Brain microvascular endothelial cell (primary cell): ENCODE measurements at regions not wholly inside any gene's neighbourhood (a gene's known extent, or its start where the extent isn't known, plus 50 kb on each side); places are given as distances from the start of the nearest gene placed in this dataset.

Experiments
- DNase-seq: peaks from one replicate; pipeline ENCODE4 v3.0.0-alpha.2; 2020
- H3K27ac ChIP-seq: fragments of 250-450 bp; sonication (Bioruptor Pico); 2 replicates; pipeline ENCODE4 v1.5.1; 2020; ENCODE audit warnings: mild to moderate bottlenecking, moderate library complexity
- H3K27me3 ChIP-seq: fragments of 250-450 bp; sonication (Bioruptor Pico); replicated peaks from 2 replicates; pipeline ENCODE4 v1.5.1; 2020; ENCODE audit warnings: mild to moderate bottlenecking
- H3K36me3 ChIP-seq: fragments of 250-450 bp; sonication (Bioruptor Pico); replicated peaks from 2 replicates; pipeline ENCODE4 v1.5.1; 2020; ENCODE audit warnings: mild to moderate bottlenecking
- H3K4me3 ChIP-seq: 2 replicates; pipeline ENCODE4 v1.5.1; 2011; ENCODE audit warnings: low read depth, mild to moderate bottlenecking, control low read depth, low read length, moderate library complexity
- CTCF ChIP-seq: IDR thresholded peaks from 2 replicates; pipeline ENCODE4 v1.5.1; 2011; ENCODE audit warnings: low read depth, mild to moderate bottlenecking, moderate library complexity, low read length, control low read depth, inconsistent platforms; ENCODE audit errors: missing control alignments
- in situ Hi-C: cut with HindIII; loops from 2 replicates; pipeline ENCODE4 v1.10.0; 2017; ENCODE audit warnings: low sequenced_read_pairs, low pct_ligation_motif_present

GRCh38 chr2:471560-471959 is 183.7 kb upstream of the ALKAL2 start:
- Histone ChIP-seq H3K27me3 (peaks cover 10% of the 10 kb centered on the region), H3K36me3 (no peaks in the 10 kb centered on the region), H3K4me3 (no peak overlapping the region), H3K27ac (no peak overlapping the region)
- in situ Hi-C loops, result no loop called here
- DNase-seq, result no peak
- TF ChIP-seq CTCF, result no peak

- peaks cover 10% of the 10 kb centered on the region for H3K27me3 ChIP-seq
- H3K27ac ChIP-seq, result no peak overlapping the region
- no peak overlapping the region for H3K4me3 ChIP-seq
- no peak for DNase-seq
- in situ Hi-C loops, result no loop called here
- no peak for TF ChIP-seq CTCF
- H3K36me3 ChIP-seq, result no peaks in the 10 kb centered on the region
Measured at GRCh38 chr2:469514-469913, 181.6 kb upstream of the ALKAL2 start.

GRCh38 chr2:468648-469336 is 180.9 kb upstream of the ALKAL2 start:
- Histone ChIP-seq H3K27ac (no peak overlapping the region), H3K27me3 (peaks cover 10% of the 10 kb centered on the region), H3K4me3 (no peak overlapping the region), H3K36me3 (no peaks in the 10 kb centered on the region)
- DNase-seq, result no peak
- no peak for TF ChIP-seq CTCF
- in situ Hi-C loops, result no loop called here

GRCh38 chr2:467892-468647 is 180.2 kb upstream of the ALKAL2 start:
- no peak overlapping the region for H3K27ac ChIP-seq
- no peak overlapping the region for H3K4me3 ChIP-seq
- no peaks in the 10 kb centered on the region for H3K36me3 ChIP-seq
- DNase-seq, result no peak
- peaks cover 10% of the 10 kb centered on the region for H3K27me3 ChIP-seq
- in situ Hi-C loops, result no loop called here
- no peak for TF ChIP-seq CTCF

- H3K27me3 ChIP-seq, result peaks cover 10% of the 10 kb centered on the region
- no peak for DNase-seq
- in situ Hi-C loops, result no loop called here
- H3K36me3 ChIP-seq, result no peaks in the 10 kb centered on the region
- H3K4me3 ChIP-seq, result no peak overlapping the region
- H3K27ac ChIP-seq, result no peak overlapping the region
- TF ChIP-seq CTCF, result no peak
Measured at GRCh38 chr2:467543-467891, 179.6 kb upstream of the ALKAL2 start.
